ENCODE measurements at regions not wholly inside any gene's neighbourhood (a gene's known extent, or its start where the extent isn't known, plus 50 kb on each side); places are given as distances from the start of the nearest gene placed in this dataset.

DNA sequence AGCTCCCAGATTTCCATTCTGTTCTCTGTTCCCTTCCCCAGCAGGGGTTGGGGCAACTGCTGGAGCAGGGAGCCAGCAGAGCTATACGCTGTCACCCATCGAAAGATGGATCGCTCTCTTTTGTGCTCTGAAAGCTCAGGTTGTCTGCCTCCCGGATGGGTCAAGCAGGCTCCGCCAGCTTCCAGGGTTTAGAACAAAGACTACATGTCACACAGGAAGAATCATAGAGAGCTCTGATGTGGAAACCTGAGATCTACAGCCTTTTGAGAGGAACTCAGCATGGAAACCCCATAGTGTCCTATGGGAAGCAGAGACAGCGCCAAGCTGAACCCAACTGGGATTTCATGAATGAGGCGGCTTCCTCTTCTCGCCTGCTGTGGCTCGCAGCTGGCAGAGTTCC lies 205.4 kb downstream of the HS3ST1 start:
- ChIA-PET POLR2A (no interaction called here), CTCF (no interaction called here)
- Histone ChIP-seq H3K9ac (no peak overlapping the region), H3K4me1 (ENCODE audit: control insufficient read depth in 1 of 2, insufficient read depth in 2 of 2, low read depth in 1 of 2, low read length in 1 of 2) (no peaks in the 10 kb centered on the region), H3K27me3 (ENCODE audit: insufficient read depth) (no peaks in the 10 kb centered on the region), H2AFZ (ENCODE audit: low read depth) (no peak overlapping the region), H3K9me2 (no peaks in the 10 kb centered on the region), H3K27ac (ENCODE audit: low read depth in 2 of 2, low read length in 1 of 2) (no peak overlapping the region), H3K79me2 (ENCODE audit: insufficient read depth) (no peaks in the 10 kb centered on the region), H3F3A (replicated peaks; ENCODE audit: insufficient read depth) (no peaks in the 10 kb centered on the region), H3K4me3 (ENCODE audit: low read depth in 2 of 2, low read length in 1 of 2) (no peak overlapping the region), H3K36me3 (replicated peaks in 1 of 2; ENCODE audit: control insufficient read depth in 1 of 2, insufficient read depth in 2 of 2, low read length in 1 of 2) (no peaks in the 10 kb centered on the region), H3K4me2 (no peak overlapping the region), H3K9me3 (0 out of 2 replicates have a peak, but pooled peaks cover 5% of the 10 kb centered on the region), H4K20me1 (ENCODE audit: insufficient read depth) (no peaks in the 10 kb centered on the region)
- TF ChIP-seq NRF1 (IDR thresholded peaks at IDR 0.05; ENCODE audit: low read depth, low read length) (no peak), MXI1 (IDR thresholded peaks at IDR 0.05; ENCODE audit: low read depth, low read length) (no peak), ELF1 (IDR thresholded peaks at IDR 0.05) (no peak), RFX5 (IDR thresholded peaks at IDR 0.05; ENCODE audit: low read length) (no peak), TEAD4 (IDR thresholded peaks at IDR 0.05; ENCODE audit: borderline replicate concordance, insufficient read depth) (no peak), TCF12 (IDR thresholded peaks at IDR 0.05) (no peak), YY1 (IDR thresholded peaks at IDR 0.05; ENCODE audit: low read depth) (no peak)
- TF ChIP-seq, protein P1, sequence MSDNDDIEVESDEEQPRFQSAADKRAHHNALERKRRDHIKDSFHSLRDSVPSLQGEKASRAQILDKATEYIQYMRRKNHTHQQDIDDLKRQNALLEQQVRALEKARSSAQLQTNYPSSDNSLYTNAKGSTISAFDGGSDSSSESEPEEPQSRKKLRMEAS (IDR thresholded peaks at IDR 0.05; ENCODE audit: low read depth): no peak
- TF ChIP-seq, protein P2, sequence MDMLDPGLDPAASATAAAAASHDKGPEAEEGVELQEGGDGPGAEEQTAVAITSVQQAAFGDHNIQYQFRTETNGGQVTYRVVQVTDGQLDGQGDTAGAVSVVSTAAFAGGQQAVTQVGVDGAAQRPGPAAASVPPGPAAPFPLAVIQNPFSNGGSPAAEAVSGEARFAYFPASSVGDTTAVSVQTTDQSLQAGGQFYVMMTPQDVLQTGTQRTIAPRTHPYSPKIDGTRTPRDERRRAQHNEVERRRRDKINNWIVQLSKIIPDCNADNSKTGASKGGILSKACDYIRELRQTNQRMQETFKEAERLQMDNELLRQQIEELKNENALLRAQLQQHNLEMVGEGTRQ (IDR thresholded peaks at IDR 0.05; ENCODE audit: borderline replicate concordance, low read depth, low read length): no peak
- WGBS (ENCODE audit: low lambda C conversion rate): 43% methylated on average over 8 of the region's 9 CpGs
- DNase-seq: no peak

DNA sequence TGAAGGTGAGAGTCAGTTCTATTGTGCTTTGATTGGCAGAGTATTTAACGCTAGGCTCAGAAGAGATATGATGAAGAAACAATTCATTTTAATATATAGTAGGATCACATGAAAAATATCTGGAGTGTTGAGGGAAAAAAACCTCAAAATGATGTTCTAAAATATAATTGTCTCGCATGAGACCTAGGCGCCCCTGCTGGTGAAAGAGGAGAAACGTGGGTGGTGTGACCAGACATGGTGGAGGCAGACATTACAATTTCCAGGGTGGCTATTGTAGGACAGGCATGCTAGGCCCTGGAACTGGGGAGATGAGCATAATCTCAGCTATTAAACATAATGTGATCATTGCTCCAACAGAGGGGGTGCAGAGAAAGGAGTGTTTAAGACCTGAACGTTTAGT lies 210.0 kb downstream of the HS3ST1 start:
- H3K79me2 ChIP-seq (ENCODE audit: insufficient read depth): no peaks in the 10 kb centered on the region
- H3K9me2 ChIP-seq: no peaks in the 10 kb centered on the region
- H3K27ac ChIP-seq (ENCODE audit: low read depth in 2 of 2, low read length in 1 of 2): no peak overlapping the region
- H3K27me3 ChIP-seq (ENCODE audit: insufficient read depth): no peaks in the 10 kb centered on the region
- POLR2A ChIA-PET: no interaction called here
- H3K9ac ChIP-seq: no peak overlapping the region
- H3K4me2 ChIP-seq: no peak overlapping the region
- no peak overlapping the region for H2AFZ ChIP-seq (ENCODE audit: low read depth)
- H3K4me1 ChIP-seq (ENCODE audit: control insufficient read depth in 1 of 2, insufficient read depth in 2 of 2, low read depth in 1 of 2, low read length in 1 of 2): no peaks in the 10 kb centered on the region
- no peaks in the 10 kb centered on the region for H3F3A ChIP-seq (replicated peaks; ENCODE audit: insufficient read depth)
- CTCF ChIA-PET: no interaction called here
- H4K20me1 ChIP-seq (ENCODE audit: insufficient read depth): no peaks in the 10 kb centered on the region
- no peak overlapping the region for H3K4me3 ChIP-seq (ENCODE audit: low read depth in 2 of 2, low read length in 1 of 2)
- 2% methylated on average over 5 of the region's 5 CpGs for WGBS (ENCODE audit: low lambda C conversion rate)
- H3K36me3 ChIP-seq (replicated peaks in 1 of 2; ENCODE audit: control insufficient read depth in 1 of 2, insufficient read depth in 2 of 2, low read length in 1 of 2): no peaks in the 10 kb centered on the region
- 0 out of 2 replicates have a peak, but pooled peaks cover 5% of the 10 kb centered on the region for H3K9me3 ChIP-seq
- no peak for DNase-seq
- TF ChIP-seq, protein P3, sequence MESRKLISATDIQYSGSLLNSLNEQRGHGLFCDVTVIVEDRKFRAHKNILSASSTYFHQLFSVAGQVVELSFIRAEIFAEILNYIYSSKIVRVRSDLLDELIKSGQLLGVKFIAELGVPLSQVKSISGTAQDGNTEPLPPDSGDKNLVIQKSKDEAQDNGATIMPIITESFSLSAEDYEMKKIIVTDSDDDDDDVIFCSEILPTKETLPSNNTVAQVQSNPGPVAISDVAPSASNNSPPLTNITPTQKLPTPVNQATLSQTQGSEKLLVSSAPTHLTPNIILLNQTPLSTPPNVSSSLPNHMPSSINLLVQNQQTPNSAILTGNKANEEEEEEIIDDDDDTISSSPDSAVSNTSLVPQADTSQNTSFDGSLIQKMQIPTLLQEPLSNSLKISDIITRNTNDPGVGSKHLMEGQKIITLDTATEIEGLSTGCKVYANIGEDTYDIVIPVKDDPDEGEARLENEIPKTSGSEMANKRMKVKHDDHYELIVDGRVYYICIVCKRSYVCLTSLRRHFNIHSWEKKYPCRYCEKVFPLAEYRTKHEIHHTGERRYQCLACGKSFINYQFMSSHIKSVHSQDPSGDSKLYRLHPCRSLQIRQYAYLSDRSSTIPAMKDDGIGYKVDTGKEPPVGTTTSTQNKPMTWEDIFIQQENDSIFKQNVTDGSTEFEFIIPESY (IDR thresholded peaks at IDR 0.05; ENCODE audit: borderline replicate concordance, low read depth): no peak
- TF ChIP-seq, protein P4, sequence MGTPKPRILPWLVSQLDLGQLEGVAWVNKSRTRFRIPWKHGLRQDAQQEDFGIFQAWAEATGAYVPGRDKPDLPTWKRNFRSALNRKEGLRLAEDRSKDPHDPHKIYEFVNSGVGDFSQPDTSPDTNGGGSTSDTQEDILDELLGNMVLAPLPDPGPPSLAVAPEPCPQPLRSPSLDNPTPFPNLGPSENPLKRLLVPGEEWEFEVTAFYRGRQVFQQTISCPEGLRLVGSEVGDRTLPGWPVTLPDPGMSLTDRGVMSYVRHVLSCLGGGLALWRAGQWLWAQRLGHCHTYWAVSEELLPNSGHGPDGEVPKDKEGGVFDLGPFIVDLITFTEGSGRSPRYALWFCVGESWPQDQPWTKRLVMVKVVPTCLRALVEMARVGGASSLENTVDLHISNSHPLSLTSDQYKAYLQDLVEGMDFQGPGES (IDR thresholded peaks at IDR 0.05; ENCODE audit: low read depth, low read length): no peak
- TF ChIP-seq GABPA (IDR thresholded peaks at IDR 0.05; ENCODE audit: low read depth): no peak
- TF ChIP-seq RFX5 (IDR thresholded peaks at IDR 0.05; ENCODE audit: low read length): no peak
- TF ChIP-seq TAF1 (IDR thresholded peaks at IDR 0.05; ENCODE audit: borderline replicate concordance, low read depth, low read length): no peak
- TF ChIP-seq, protein P5, sequence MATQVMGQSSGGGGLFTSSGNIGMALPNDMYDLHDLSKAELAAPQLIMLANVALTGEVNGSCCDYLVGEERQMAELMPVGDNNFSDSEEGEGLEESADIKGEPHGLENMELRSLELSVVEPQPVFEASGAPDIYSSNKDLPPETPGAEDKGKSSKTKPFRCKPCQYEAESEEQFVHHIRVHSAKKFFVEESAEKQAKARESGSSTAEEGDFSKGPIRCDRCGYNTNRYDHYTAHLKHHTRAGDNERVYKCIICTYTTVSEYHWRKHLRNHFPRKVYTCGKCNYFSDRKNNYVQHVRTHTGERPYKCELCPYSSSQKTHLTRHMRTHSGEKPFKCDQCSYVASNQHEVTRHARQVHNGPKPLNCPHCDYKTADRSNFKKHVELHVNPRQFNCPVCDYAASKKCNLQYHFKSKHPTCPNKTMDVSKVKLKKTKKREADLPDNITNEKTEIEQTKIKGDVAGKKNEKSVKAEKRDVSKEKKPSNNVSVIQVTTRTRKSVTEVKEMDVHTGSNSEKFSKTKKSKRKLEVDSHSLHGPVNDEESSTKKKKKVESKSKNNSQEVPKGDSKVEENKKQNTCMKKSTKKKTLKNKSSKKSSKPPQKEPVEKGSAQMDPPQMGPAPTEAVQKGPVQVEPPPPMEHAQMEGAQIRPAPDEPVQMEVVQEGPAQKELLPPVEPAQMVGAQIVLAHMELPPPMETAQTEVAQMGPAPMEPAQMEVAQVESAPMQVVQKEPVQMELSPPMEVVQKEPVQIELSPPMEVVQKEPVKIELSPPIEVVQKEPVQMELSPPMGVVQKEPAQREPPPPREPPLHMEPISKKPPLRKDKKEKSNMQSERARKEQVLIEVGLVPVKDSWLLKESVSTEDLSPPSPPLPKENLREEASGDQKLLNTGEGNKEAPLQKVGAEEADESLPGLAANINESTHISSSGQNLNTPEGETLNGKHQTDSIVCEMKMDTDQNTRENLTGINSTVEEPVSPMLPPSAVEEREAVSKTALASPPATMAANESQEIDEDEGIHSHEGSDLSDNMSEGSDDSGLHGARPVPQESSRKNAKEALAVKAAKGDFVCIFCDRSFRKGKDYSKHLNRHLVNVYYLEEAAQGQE (IDR thresholded peaks at IDR 0.05; ENCODE audit: low read depth, low read length): no peak
- TF ChIP-seq RCOR1 (IDR thresholded peaks at IDR 0.05; ENCODE audit: low read length): no peak
- TF ChIP-seq MXI1 (IDR thresholded peaks at IDR 0.05; ENCODE audit: low read depth, low read length): no peak
- TF ChIP-seq POLR2AphosphoS5 (IDR thresholded peaks at IDR 0.05; ENCODE audit: low read depth, low read length): no peak
- TF ChIP-seq SMC3 (IDR thresholded peaks at IDR 0.05; ENCODE audit: low read depth, low read length): no peak
- no peak for TF ChIP-seq SIN3A (IDR thresholded peaks at IDR 0.05; ENCODE audit: borderline replicate concordance, low read depth, low read length)
- TF ChIP-seq, protein P6, sequence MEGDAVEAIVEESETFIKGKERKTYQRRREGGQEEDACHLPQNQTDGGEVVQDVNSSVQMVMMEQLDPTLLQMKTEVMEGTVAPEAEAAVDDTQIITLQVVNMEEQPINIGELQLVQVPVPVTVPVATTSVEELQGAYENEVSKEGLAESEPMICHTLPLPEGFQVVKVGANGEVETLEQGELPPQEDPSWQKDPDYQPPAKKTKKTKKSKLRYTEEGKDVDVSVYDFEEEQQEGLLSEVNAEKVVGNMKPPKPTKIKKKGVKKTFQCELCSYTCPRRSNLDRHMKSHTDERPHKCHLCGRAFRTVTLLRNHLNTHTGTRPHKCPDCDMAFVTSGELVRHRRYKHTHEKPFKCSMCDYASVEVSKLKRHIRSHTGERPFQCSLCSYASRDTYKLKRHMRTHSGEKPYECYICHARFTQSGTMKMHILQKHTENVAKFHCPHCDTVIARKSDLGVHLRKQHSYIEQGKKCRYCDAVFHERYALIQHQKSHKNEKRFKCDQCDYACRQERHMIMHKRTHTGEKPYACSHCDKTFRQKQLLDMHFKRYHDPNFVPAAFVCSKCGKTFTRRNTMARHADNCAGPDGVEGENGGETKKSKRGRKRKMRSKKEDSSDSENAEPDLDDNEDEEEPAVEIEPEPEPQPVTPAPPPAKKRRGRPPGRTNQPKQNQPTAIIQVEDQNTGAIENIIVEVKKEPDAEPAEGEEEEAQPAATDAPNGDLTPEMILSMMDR (IDR thresholded peaks at IDR 0.05): no peak
- TF ChIP-seq GATA2 (CRISPR knock-in tag; IDR thresholded peaks at IDR 0.05): no peak

Measured in SK-N-SH (cell line).